Calu3 (cell line): ENCODE measurements at regions not wholly inside any gene's neighbourhood (a gene's known extent, or its start where the extent isn't known, plus 50 kb on each side); places are given as distances from the start of the nearest gene placed in this dataset.

Experiments used
- BruUV-seq: library from RNA; stranded (reverse); fragments of 400-500 nt; replicated peaks from 2 replicates; lab custom pipeline; 2021; lab: Mats Ljungman, UMichigan
- CTCF ChIA-PET: fragments of 300-600 bp; sonication (Branson Sonifier 250); formaldehyde crosslinking; loops from one replicate; lab custom pipeline; 2022; ENCODE audit warnings: antibody characterized with exemption; lab: Charles Lee
- DNase-seq: peaks from one replicate; pipeline ENCODE4 v3.0.0; 2022
- H3K27ac Mint-ChIP-seq: one replicate; pipeline ENCODE4 v1.8.0; 2022; ENCODE audit warnings: mixed read lengths; ENCODE audit not compliant: unreplicated experiment
- H3K27me3 Mint-ChIP-seq: one replicate; pipeline ENCODE4 v1.8.0; 2022; ENCODE audit warnings: mixed read lengths; ENCODE audit not compliant: unreplicated experiment
- H3K36me3 Mint-ChIP-seq: one replicate; pipeline ENCODE4 v1.8.0; 2022; ENCODE audit warnings: mild to moderate bottlenecking, moderate library complexity, mixed read lengths; ENCODE audit not compliant: insufficient read depth, unreplicated experiment
- H3K4me1 Mint-ChIP-seq: one replicate; pipeline ENCODE4 v1.8.0; 2022; ENCODE audit warnings: mild to moderate bottlenecking, low read depth, mixed read lengths; ENCODE audit not compliant: unreplicated experiment
- H3K4me3 Mint-ChIP-seq: one replicate; pipeline ENCODE4 v1.8.0; 2022; ENCODE audit warnings: mild to moderate bottlenecking, low read depth, moderate library complexity, mixed read lengths; ENCODE audit not compliant: unreplicated experiment
- H3K9me3 Mint-ChIP-seq: one replicate; pipeline ENCODE4 v1.8.0; 2022; ENCODE audit warnings: low read depth, mixed read lengths; ENCODE audit not compliant: unreplicated experiment
- CTCF ChIP-seq: fragments of 200-600 bp; IDR thresholded peaks from one replicate; pipeline ENCODE4 v1.8.0; 2022; ENCODE audit warnings: antibody characterized with exemption; ENCODE audit not compliant: unreplicated experiment
- intact Hi-C: fragments of 100-400 bp; cut with micrococcal nuclease; formaldehyde crosslinking; loops from one replicate; pipeline ENCODE4 v1.10.0; 2022; ENCODE audit not compliant: unreplicated experiment

DNA sequence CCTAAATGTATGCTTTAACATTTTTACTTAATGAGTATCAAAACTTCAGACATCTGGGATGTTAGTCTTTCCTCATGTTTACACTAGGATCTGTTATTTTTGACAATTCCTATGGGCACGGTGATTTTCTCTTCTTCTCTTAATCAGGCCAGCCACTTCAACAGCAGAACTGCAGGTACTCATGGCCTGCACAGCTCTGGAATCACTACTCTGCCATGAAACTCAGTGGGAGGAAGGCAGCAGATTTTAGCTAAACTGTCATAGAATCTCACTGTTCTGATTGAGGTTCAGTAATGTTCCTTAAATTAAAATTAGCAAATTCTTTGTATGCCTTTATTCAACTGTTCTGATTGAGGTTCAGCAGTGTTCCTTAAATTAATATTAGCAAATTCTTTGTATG is 1083.0 kb downstream of the SLITRK5 start:
- peaks cover 2% of the 10 kb centered on the region for H3K9me3 Mint-ChIP-seq
- H3K4me1 Mint-ChIP-seq, result no peaks in the 10 kb centered on the region
- no peak overlapping the region for H3K4me3 Mint-ChIP-seq
- no TSS peak for BruUV-seq
- CTCF ChIA-PET, result no interaction called here
- no peaks in the 10 kb centered on the region for H3K36me3 Mint-ChIP-seq
- DNase-seq, result no peak
- H3K27ac Mint-ChIP-seq, result no peak overlapping the region
- H3K27me3 Mint-ChIP-seq, result no peaks in the 10 kb centered on the region
- TF ChIP-seq CTCF, result no peak
- intact Hi-C loops, result no loop called here

DNA sequence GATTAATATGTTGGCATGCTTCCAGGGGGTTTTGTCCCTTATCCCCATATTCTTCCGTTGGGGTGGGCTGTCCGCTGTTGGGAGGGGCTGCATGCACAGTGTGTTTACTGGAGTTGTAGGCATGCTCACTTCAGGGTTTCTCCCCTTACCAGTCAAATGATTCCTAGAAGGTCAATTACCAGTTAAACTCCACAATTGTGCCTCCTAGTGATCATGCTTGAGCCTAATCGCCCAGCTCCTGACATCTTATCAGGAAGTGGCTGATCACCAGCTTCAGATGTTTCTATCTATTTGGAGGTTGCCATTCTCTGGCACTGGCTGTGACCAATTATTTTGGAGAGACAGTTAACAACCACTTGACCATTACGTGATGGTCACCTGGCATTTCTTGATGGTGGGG is 1090.0 kb downstream of the SLITRK5 start:
- TF ChIP-seq CTCF, result no peak
- Mint-ChIP-seq H3K4me3 (no peak overlapping the region), H3K9me3 (no peaks in the 10 kb centered on the region), H3K36me3 (no peaks in the 10 kb centered on the region), H3K4me1 (no peaks in the 10 kb centered on the region), H3K27ac (no peak overlapping the region), H3K27me3 (no peaks in the 10 kb centered on the region)
- CTCF ChIA-PET, result no interaction called here
- DNase-seq, result no peak
- intact Hi-C loops, result no loop called here
- no TSS peak for BruUV-seq

DNA sequence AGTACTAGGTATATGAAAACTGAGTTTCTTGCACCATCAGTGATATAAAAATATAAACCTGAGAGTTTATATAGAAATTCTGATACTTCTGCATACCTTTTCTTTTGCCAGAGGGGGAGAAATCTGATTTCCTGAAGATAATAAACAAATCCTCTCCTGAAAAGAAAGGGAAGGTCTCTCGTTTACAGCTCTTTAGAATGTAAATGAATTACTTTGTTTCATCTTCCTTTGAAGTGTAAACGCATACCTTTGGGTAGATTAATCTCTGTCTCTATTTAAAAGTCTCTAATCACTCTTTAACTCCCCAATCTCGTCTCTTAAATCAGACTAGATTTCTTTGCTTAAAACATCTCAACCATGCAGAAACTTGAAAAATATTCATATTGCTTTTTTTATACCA is 1092.9 kb downstream of the SLITRK5 start:
- H3K4me1 Mint-ChIP-seq, result no peaks in the 10 kb centered on the region

GRCh38 chr13:88800505-88800904 is 1129.3 kb downstream of the SLITRK5 start:
- no TSS peak for BruUV-seq
- Mint-ChIP-seq H3K9me3 (no peaks in the 10 kb centered on the region), H3K4me3 (no peak overlapping the region), H3K27me3 (no peaks in the 10 kb centered on the region), H3K27ac (no peak overlapping the region), H3K4me1 (no peaks in the 10 kb centered on the region), H3K36me3 (no peaks in the 10 kb centered on the region)
- CTCF ChIA-PET, result no interaction called here
- TF ChIP-seq CTCF, result no peak
- intact Hi-C loops, result no loop called here
- no peak for DNase-seq

More for the DNA sequence above, 1092.9 kb downstream of the SLITRK5 start:
- intact Hi-C loops, result no loop called here
- Mint-ChIP-seq H3K27me3 (no peaks in the 10 kb centered on the region), H3K36me3 (no peaks in the 10 kb centered on the region), H3K9me3 (no peaks in the 10 kb centered on the region), H3K27ac (no peak overlapping the region), H3K4me3 (no peak overlapping the region)
- TF ChIP-seq CTCF, result no peak
- no TSS peak for BruUV-seq
- CTCF ChIA-PET, result no interaction called here
- DNase-seq, result no peak

- no peak for TF ChIP-seq CTCF
Observed at GRCh38 chr13:88801361-88801760, 1130.2 kb downstream of the SLITRK5 start.

More at GRCh38 chr13:88801361-88801760, 1130.2 kb downstream of the SLITRK5 start:
- BruUV-seq, result no TSS peak
- H3K4me3 Mint-ChIP-seq, result no peak overlapping the region
- no peaks in the 10 kb centered on the region for H3K27me3 Mint-ChIP-seq
- no peak overlapping the region for H3K27ac Mint-ChIP-seq
- H3K36me3 Mint-ChIP-seq, result no peaks in the 10 kb centered on the region
- no peak for DNase-seq
- H3K9me3 Mint-ChIP-seq, result no peaks in the 10 kb centered on the region
- intact Hi-C loops, result no loop called here
- CTCF ChIA-PET, result no interaction called here
- H3K4me1 Mint-ChIP-seq, result no peaks in the 10 kb centered on the region
